HG03520 (cell line): ENCODE measurements at regions not wholly inside any gene's neighbourhood (a gene's known extent, or its start where the extent isn't known, plus 50 kb on each side); places are given as distances from the start of the nearest gene placed in this dataset.

Source experiments
- ATAC-seq: cut with Tn5 transposase; IDR thresholded peaks from one replicate; pipeline ENCODE4 v1.9.1; 2021; ENCODE audit warnings: mild to moderate bottlenecking, moderate library complexity; ENCODE audit not compliant: unreplicated experiment

DNA sequence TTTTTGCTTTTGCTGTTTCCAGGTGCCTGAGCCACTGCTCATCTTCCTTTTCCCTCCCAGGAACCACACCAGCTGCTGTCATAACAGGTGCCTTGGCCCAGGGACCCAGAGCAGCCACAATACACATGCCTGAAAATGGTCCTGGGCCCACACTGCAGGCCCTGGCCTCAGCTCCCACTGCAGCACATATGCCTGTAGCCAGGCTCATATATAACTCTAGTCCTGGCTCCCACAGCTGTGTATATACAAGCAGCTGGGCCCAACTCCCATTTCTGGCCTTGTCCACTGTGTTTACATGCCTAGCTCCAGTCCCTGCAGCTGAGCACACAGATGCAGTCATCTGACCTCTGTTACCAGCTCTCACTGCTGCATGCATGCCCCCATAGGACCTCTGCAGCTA lies 930.5 kb downstream of the ADGRL3 start:
- no peak for ATAC-seq

- ATAC-seq: no peak
These were observed 930.1 kb downstream of the ADGRL3 start for GRCh38 chr4:62130230-62130629.
